ENCODE measurements at regions not wholly inside any gene's neighbourhood (a gene's known extent, or its start where the extent isn't known, plus 50 kb on each side); places are given as distances from the start of the nearest gene placed in this dataset.

GRCh38 chr4:114281164-114281960, 301.9 kb upstream of the ARSJ start:
- DNase-seq (ENCODE audit: low read depth in 2 of 2), result peak; percentile 71 to 97
- Histone ChIP-seq H3K27ac (ENCODE audit: insufficient read depth, low read length) (peak overlapping the region; percentile 64), H3K9ac (ENCODE audit: insufficient read depth, low read length) (no peak overlapping the region), H4K20me1 (ENCODE audit: control insufficient read depth, extremely low read depth, insufficient read depth, low read length) (no peaks in the 10 kb centered on the region), H3K4me2 (ENCODE audit: extremely low read depth, insufficient read depth, low read length) (no peak overlapping the region), H3K27me3 (ENCODE audit: control insufficient read depth, insufficient read depth, low read length) (no peaks in the 10 kb centered on the region), H3K4me3 (replicated peaks in 1 of 4; ENCODE audit: control extremely low read depth in 1 of 4, insufficient read depth in 1 of 4, low read depth in 3 of 4, low read length in 4 of 4) (no peak overlapping the region), H2AFZ (ENCODE audit: low read length) (no peak overlapping the region), H3K4me1 (ENCODE audit: control insufficient read depth, extremely low read depth, insufficient read depth, low read length) (peaks cover 9% of the 10 kb centered on the region), H3K9me3 (ENCODE audit: control insufficient read depth, insufficient read depth, low read depth, low read length) (no peaks in the 10 kb centered on the region), H3K79me2 (ENCODE audit: control insufficient read depth, insufficient read depth, low read length) (no peaks in the 10 kb centered on the region), H3K36me3 (ENCODE audit: control insufficient read depth, insufficient read depth, low read length) (no peaks in the 10 kb centered on the region)
- TF ChIP-seq CTCF (conservative IDR thresholded peaks at IDR 0.05 in 1 of 2, IDR thresholded peaks at IDR 0.05 in 1 of 2; ENCODE audit: low read depth in 1 of 2, low read length in 2 of 2) (no peak), EZH2 (IDR thresholded peaks at IDR 0.05; ENCODE audit: low read length, missing control alignments) (no peak)

GRCh38 chr4:114282937-114283336, 303.5 kb upstream of the ARSJ start:
- Histone ChIP-seq H3K4me2 (ENCODE audit: extremely low read depth, insufficient read depth, low read length) (no peak overlapping the region), H3K4me3 (replicated peaks in 1 of 4; ENCODE audit: control extremely low read depth in 1 of 4, insufficient read depth in 1 of 4, low read depth in 3 of 4, low read length in 4 of 4) (no peak overlapping the region), H2AFZ (ENCODE audit: low read length) (no peak overlapping the region), H3K27ac (ENCODE audit: insufficient read depth, low read length) (no peak overlapping the region), H4K20me1 (ENCODE audit: control insufficient read depth, extremely low read depth, insufficient read depth, low read length) (no peaks in the 10 kb centered on the region), H3K9ac (ENCODE audit: insufficient read depth, low read length) (no peak overlapping the region), H3K36me3 (ENCODE audit: control insufficient read depth, insufficient read depth, low read length) (no peaks in the 10 kb centered on the region), H3K27me3 (ENCODE audit: control insufficient read depth, insufficient read depth, low read length) (no peaks in the 10 kb centered on the region), H3K79me2 (ENCODE audit: control insufficient read depth, insufficient read depth, low read length) (no peaks in the 10 kb centered on the region), H3K9me3 (ENCODE audit: control insufficient read depth, insufficient read depth, low read depth, low read length) (no peaks in the 10 kb centered on the region), H3K4me1 (ENCODE audit: control insufficient read depth, extremely low read depth, insufficient read depth, low read length) (peaks cover 9% of the 10 kb centered on the region)
- no peak for DNase-seq (ENCODE audit: low read depth in 2 of 2)
- TF ChIP-seq EZH2 (IDR thresholded peaks at IDR 0.05; ENCODE audit: low read length, missing control alignments), result no peak
- no peak for TF ChIP-seq CTCF (conservative IDR thresholded peaks at IDR 0.05 in 1 of 2, IDR thresholded peaks at IDR 0.05 in 1 of 2; ENCODE audit: low read depth in 1 of 2, low read length in 2 of 2)

GRCh38 chr4:114284629-114285028, 305.2 kb upstream of the ARSJ start:
- no peak overlapping the region for H3K4me3 ChIP-seq (replicated peaks in 1 of 4; ENCODE audit: control extremely low read depth in 1 of 4, insufficient read depth in 1 of 4, low read depth in 3 of 4, low read length in 4 of 4)
- H3K9me3 ChIP-seq (ENCODE audit: control insufficient read depth, insufficient read depth, low read depth, low read length), result no peaks in the 10 kb centered on the region
- no peak for DNase-seq (ENCODE audit: low read depth in 2 of 2)
- no peak overlapping the region for H3K4me2 ChIP-seq (ENCODE audit: extremely low read depth, insufficient read depth, low read length)
- H3K79me2 ChIP-seq (ENCODE audit: control insufficient read depth, insufficient read depth, low read length), result no peaks in the 10 kb centered on the region
- no peak overlapping the region for H2AFZ ChIP-seq (ENCODE audit: low read length)
- H3K27me3 ChIP-seq (ENCODE audit: control insufficient read depth, insufficient read depth, low read length), result no peaks in the 10 kb centered on the region
- no peaks in the 10 kb centered on the region for H3K36me3 ChIP-seq (ENCODE audit: control insufficient read depth, insufficient read depth, low read length)
- no peak overlapping the region for H3K27ac ChIP-seq (ENCODE audit: insufficient read depth, low read length)
- no peak for TF ChIP-seq CTCF (conservative IDR thresholded peaks at IDR 0.05 in 1 of 2, IDR thresholded peaks at IDR 0.05 in 1 of 2; ENCODE audit: low read depth in 1 of 2, low read length in 2 of 2)
- TF ChIP-seq EZH2 (IDR thresholded peaks at IDR 0.05; ENCODE audit: low read length, missing control alignments), result no peak
- H3K9ac ChIP-seq (ENCODE audit: insufficient read depth, low read length), result no peak overlapping the region
- H4K20me1 ChIP-seq (ENCODE audit: control insufficient read depth, extremely low read depth, insufficient read depth, low read length), result no peaks in the 10 kb centered on the region
- H3K4me1 ChIP-seq (ENCODE audit: control insufficient read depth, extremely low read depth, insufficient read depth, low read length), result peaks cover 9% of the 10 kb centered on the region

All from fibroblast of lung (primary cell).